ENCODE measurements at regions not wholly inside any gene's neighbourhood (a gene's known extent, or its start where the extent isn't known, plus 50 kb on each side); places are given as distances from the start of the nearest gene placed in this dataset.

- H3K4me1 ChIP-seq, result peaks cover under 1% of the 10 kb centered on the region
- intact Hi-C loops (cut with DNase I), result no loop called here
- no peak overlapping the region for H3K27ac ChIP-seq
- no peaks in the 10 kb centered on the region for H3K36me3 ChIP-seq
- no peak overlapping the region for H3K4me3 ChIP-seq
- no peaks in the 10 kb centered on the region for H3K27me3 ChIP-seq
- H3K9me3 ChIP-seq, result no peaks in the 10 kb centered on the region
- DNase-seq (ENCODE audit: extremely low spot score in 2 of 2), result no peak
- TF ChIP-seq POLR2A (IDR thresholded peaks at IDR 0.05) (no peak), CTCF (IDR thresholded peaks at IDR 0.05) (no peak), POLR2AphosphoS5 (IDR thresholded peaks at IDR 0.05; ENCODE audit: insufficient read depth in 1 of 2, low read depth in 1 of 2) (no peak)
Measured at GRCh38 chr3:141669434-141669833, 68.7 kb upstream of the RNF7 start.

- Histone ChIP-seq H3K9me3 (no peaks in the 10 kb centered on the region), H3K27ac (no peak overlapping the region), H3K27me3 (no peaks in the 10 kb centered on the region), H3K4me1 (peaks cover 5% of the 10 kb centered on the region), H3K4me3 (no peak overlapping the region), H3K36me3 (no peaks in the 10 kb centered on the region)
- intact Hi-C loops (cut with DNase I), result no loop called here
- TF ChIP-seq CTCF (IDR thresholded peaks at IDR 0.05), result no peak
- TF ChIP-seq POLR2AphosphoS5 (IDR thresholded peaks at IDR 0.05; ENCODE audit: insufficient read depth in 1 of 2, low read depth in 1 of 2), result no peak
- no peak for TF ChIP-seq POLR2A (IDR thresholded peaks at IDR 0.05)
- DNase-seq (ENCODE audit: extremely low spot score in 2 of 2), result no peak
Measured at GRCh38 chr3:141677701-141678100, 60.4 kb upstream of the RNF7 start.

GRCh38 chr3:141680620-141681389 lies 57.3 kb upstream of the RNF7 start:
- TF ChIP-seq POLR2AphosphoS5 (IDR thresholded peaks at IDR 0.05; ENCODE audit: insufficient read depth in 1 of 2, low read depth in 1 of 2), result peak in 1 of 2 donors; percentile 17
- TF ChIP-seq POLR2A (IDR thresholded peaks at IDR 0.05), result no peak
- no peak for TF ChIP-seq CTCF (IDR thresholded peaks at IDR 0.05)
- Histone ChIP-seq H3K27ac (no peak overlapping the region), H3K4me1 (peaks cover 6% of the 10 kb centered on the region), H3K27me3 (no peaks in the 10 kb centered on the region), H3K9me3 (no peaks in the 10 kb centered on the region), H3K4me3 (no peak overlapping the region), H3K36me3 (no peaks in the 10 kb centered on the region)
- DNase-seq (ENCODE audit: extremely low spot score in 2 of 2), result peak in 1 of 2 donors; percentile 44
- intact Hi-C loops (cut with DNase I), result no loop called here

- intact Hi-C loops (cut with DNase I), result no loop called here
- H3K4me1 ChIP-seq, result peaks cover 11% of the 10 kb centered on the region
- TF ChIP-seq POLR2AphosphoS5 (IDR thresholded peaks at IDR 0.05; ENCODE audit: insufficient read depth in 1 of 2, low read depth in 1 of 2), result no peak
- TF ChIP-seq CTCF (IDR thresholded peaks at IDR 0.05), result no peak
- no peaks in the 10 kb centered on the region for H3K36me3 ChIP-seq
- peak in 1 of 2 donors; percentile 22 for DNase-seq (ENCODE audit: extremely low spot score in 2 of 2)
- H3K27me3 ChIP-seq, result no peaks in the 10 kb centered on the region
- no peak overlapping the region for H3K4me3 ChIP-seq
- no peaks in the 10 kb centered on the region for H3K9me3 ChIP-seq
- H3K27ac ChIP-seq, result no peak overlapping the region
Measured at GRCh38 chr3:141681390-141681780, 56.7 kb upstream of the RNF7 start.

- peaks cover 15% of the 10 kb centered on the region for H3K4me1 ChIP-seq
- intact Hi-C loops (cut with DNase I), result no loop called here
- no peaks in the 10 kb centered on the region for H3K27me3 ChIP-seq
- no peak overlapping the region for H3K4me3 ChIP-seq
- H3K27ac ChIP-seq, result no peak overlapping the region
- H3K9me3 ChIP-seq, result no peaks in the 10 kb centered on the region
- no peaks in the 10 kb centered on the region for H3K36me3 ChIP-seq
- TF ChIP-seq POLR2AphosphoS5 (IDR thresholded peaks at IDR 0.05; ENCODE audit: insufficient read depth in 1 of 2, low read depth in 1 of 2), result no peak
- TF ChIP-seq CTCF (IDR thresholded peaks at IDR 0.05), result no peak
- TF ChIP-seq POLR2A (IDR thresholded peaks at IDR 0.05), result no peak
- peak in 1 of 2 donors; percentile 16 for DNase-seq (ENCODE audit: extremely low spot score in 2 of 2)
Measured at GRCh38 chr3:141682007-141682406, 56.1 kb upstream of the RNF7 start.

All from vagina (tissue), 2 donors.